ENCODE measurements at regions not wholly inside any gene's neighbourhood (a gene's known extent, or its start where the extent isn't known, plus 50 kb on each side); places are given as distances from the start of the nearest gene placed in this dataset.

GRCh38 chr1:68329096-68329835 lies 96.9 kb upstream of the WLS start:
- TF ChIP-seq, protein P1, sequence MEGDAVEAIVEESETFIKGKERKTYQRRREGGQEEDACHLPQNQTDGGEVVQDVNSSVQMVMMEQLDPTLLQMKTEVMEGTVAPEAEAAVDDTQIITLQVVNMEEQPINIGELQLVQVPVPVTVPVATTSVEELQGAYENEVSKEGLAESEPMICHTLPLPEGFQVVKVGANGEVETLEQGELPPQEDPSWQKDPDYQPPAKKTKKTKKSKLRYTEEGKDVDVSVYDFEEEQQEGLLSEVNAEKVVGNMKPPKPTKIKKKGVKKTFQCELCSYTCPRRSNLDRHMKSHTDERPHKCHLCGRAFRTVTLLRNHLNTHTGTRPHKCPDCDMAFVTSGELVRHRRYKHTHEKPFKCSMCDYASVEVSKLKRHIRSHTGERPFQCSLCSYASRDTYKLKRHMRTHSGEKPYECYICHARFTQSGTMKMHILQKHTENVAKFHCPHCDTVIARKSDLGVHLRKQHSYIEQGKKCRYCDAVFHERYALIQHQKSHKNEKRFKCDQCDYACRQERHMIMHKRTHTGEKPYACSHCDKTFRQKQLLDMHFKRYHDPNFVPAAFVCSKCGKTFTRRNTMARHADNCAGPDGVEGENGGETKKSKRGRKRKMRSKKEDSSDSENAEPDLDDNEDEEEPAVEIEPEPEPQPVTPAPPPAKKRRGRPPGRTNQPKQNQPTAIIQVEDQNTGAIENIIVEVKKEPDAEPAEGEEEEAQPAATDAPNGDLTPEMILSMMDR (IDR thresholded peaks at IDR 0.05) = no peak
- TF ChIP-seq POLR2A (IDR thresholded peaks at IDR 0.05; ENCODE audit: low read depth) = no peak
- TF ChIP-seq POLR2AphosphoS5 (IDR thresholded peaks at IDR 0.05) = no peak

Measured in esophagus muscularis mucosa (tissue), 3 donors.